NCI-H82 (cell line): ENCODE measurements at regions not wholly inside any gene's neighbourhood (a gene's known extent, or its start where the extent isn't known, plus 50 kb on each side); places are given as distances from the start of the nearest gene placed in this dataset.
"Not testable (repeated sequence)": the region's sequence is repeated elsewhere in the genome, so short reads cannot be mapped to it uniquely, and the experiment has no call there.

ENCODE experiments used
- DNase-seq: peaks from one replicate; lab custom pipeline; 2025; lab: John Stamatoyannopoulos, UW

DNA sequence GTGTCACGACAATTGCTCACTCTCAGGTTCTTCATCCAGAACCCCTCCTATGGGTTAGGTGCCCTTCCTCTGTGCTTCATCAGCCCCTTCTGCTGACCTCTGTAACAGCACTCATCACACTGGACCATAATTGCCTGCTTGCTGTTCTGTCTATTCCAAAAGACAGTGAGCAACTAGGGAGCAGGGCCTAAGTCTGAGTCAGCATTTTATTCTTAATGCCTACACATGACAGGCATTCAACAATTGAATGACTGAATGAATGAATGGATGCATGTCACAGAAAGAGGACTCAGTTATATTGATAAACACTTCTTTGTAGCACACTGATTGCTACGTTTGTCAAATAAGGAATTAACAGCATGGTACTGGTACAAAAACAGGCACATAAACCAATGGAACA, 317.0 kb downstream of the ZIC3 start:
- DNase-seq, result no peak

DNA sequence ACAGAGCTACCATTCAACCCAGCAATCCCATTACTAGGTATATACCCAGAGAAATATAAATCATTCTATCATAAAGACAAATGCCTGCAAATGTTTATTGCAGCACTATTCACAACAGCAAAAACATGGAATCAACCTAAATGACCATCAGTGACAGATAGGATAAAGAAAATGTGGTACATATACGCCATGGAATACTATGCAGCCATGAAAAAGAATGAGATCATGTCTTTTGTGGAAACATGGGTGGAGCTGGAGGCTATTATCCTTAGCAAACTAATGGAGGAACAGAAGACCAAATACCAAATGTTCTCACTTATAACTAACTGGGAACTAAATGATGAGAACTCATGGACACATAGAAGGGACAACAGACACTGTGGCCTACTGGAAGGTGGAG, 318.9 kb downstream of the ZIC3 start:
- DNase-seq, result not testable (repeated sequence)

DNA sequence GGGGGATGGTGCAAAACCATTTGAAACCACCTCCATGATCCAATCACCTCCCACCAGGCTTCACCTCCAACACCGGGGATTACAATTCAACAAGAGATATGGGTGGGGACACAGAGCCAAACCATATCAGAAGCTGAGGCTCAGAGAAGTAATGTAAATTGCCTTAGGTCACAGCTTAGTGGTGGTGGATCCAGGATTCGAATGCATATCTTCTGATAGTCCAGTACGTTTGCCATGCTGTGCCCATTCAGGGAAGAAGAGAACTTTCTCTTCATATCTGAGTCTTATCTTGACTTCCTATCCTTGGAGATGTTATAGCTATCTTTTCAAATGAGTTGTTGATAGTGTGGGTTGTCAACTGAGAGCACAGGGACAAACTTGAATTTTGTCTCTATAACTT, 325.5 kb downstream of the ZIC3 start:
- DNase-seq, result no peak

DNA sequence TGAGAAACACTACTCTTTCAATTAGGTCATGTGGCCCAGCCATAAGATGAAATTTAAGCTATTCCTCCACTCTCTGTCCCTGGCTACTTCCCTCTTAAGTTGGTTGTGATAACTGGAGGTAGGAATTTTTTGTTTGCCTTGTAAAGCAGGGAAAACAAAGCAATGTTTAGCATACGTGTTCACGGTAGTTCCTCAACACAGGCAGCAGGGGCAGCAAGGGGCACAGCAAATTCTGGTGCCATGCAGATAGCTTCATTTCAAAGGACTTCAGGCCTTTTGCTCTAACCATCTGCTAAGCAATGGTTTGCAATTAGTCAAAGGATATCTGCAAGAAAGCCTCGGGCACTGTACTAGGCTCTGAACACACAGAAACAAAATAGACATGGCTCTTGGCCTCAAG, 330.2 kb downstream of the ZIC3 start:
- no peak for DNase-seq

DNA sequence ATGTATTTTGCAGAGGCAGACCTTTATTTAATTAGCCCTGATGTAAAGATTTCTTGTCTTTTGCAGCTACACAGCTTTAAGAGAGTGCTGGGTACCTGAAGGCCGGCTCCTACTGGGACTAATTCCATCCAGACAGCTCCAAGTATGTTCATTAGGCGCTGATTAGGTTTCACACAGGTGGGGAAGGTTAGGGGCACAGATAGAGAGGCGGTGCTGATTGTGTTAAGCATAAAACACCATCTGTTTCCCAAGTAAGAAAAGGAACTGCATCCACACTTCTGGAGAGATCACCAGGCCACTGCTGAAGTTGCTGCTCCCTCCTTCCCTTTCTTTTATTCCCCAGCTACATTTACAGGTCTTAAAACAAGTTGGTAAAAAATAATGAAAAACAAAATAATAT, 349.5 kb downstream of the ZIC3 start:
- DNase-seq, result no peak

DNA sequence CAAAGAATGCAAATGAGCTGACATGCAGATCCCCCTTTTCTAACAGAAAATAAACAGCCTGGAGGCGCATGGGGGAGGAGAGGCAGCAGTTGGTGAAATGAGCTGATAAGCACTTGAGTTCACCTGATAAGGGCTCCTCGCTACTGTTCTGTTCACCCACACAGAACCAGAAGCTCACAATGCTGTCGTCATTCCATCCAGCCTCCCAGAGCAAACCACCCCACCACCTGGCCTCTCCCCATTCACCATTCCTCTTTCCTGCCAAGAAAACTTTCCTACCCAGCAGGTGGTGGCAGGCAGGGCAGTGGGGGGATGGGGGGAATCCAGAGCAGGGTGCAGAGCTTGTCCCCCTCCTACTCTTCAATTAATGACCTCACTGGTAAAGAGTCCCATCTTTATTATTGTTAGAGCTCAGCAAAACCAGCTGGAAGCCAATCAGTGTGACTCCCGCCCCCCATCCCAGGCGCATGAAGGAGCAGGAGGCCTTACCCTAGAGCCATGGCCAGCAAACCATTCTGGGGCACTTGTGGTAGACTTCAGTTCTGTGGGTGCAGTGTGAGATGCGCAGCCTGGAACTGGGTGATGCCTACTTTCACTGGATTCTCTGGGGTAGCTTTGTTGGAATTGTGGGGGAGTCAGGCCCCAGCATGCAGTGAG, 350.3 kb downstream of the ZIC3 start:
- no peak for DNase-seq

DNA sequence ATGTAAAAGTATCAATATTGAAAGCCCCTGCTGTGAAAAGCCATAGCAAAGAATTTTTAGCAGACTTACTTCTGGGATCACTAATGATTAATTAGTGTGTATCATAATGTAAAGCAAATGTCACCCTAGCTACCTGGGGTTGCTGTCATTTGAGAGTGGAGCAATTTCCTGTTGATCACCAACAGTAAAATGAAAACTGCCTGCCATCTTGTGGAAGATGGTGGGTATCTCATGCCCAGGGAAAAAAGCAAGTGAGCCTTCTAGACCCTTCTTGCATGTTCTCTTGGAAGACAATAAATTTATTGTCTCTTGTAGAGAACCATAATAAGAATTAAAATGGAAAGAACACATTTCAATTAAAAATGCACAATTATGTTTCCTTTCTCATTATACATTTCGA, 360.2 kb downstream of the ZIC3 start:
- DNase-seq, result peak; percentile 22

DNA sequence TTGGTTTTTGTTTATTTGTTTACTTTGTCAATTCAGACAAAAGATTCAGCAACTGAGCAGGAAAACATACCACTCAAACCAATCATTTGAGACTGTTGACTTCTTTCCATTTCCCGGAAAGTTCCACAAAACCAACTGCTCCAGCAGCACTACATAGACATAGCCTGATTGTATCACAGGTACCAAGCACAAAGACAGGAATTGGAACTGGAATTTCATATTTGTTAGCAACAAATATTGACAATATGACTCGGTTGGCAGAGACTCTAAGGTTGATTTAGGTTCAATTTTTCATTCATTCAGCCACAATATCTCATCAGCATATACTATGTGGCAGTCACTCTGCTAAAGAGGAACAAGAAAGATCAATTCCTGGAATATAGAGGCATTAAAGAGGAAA, 364.0 kb downstream of the ZIC3 start:
- no peak for DNase-seq

DNA sequence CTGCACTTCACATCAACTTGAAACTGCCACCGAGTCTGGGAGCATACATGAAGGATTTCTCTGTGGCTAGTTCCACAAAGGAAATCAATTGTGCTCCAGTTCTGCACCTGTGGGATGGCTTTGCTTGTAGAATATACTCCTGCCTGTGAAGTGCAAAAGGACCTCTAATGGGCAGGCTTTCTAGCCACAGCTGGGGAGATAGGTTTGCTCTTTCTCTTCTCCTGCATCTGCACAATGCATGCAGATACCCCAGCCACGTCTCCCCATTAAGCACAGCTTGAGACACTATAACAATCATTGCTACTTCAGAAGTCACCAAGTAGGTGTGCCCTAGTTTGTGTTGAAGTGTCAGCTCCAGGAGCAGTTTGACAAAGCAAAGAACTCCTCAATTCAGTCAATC, 364.6 kb downstream of the ZIC3 start:
- no peak for DNase-seq

DNA sequence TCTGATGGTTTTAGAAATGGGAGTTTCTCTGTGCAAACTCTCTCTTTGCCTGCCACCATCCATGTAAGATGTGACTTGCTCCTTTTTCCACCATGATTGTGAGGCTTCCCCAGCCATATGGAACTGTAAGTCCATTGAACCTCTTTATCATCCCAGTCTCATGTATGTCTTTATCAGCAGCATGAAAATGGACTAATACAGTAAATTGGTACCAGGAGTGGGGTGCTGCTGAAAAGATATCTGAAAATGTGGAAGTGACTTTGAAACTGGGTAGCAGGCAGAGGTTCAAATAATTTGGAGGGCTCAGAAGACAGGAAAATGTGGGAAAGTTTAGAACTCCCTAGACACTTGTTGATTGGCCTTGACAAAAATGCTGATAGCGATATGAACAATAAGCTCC, 368.3 kb downstream of the ZIC3 start:
- not testable (repeated sequence) for DNase-seq

DNA sequence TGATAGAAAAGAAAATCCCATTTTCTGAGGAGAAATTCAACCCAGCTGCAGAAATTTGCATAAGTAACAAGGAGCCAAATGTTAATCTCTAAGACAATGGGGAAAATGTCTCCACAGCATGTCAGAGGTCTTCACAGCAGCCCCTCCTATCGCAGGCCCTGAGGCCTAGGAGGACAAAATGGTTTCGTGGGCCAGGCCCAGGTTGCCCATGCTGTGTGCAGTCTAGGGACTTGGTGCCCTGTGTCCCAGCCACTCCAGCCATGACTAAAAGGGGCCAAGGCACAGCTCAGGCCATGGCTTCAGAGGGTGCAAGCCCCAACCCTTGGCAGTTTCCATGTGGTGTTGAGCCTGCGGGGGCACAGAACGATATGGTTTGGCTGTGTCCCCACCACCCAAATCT, 369.0 kb downstream of the ZIC3 start:
- DNase-seq, result not testable (repeated sequence)

DNA sequence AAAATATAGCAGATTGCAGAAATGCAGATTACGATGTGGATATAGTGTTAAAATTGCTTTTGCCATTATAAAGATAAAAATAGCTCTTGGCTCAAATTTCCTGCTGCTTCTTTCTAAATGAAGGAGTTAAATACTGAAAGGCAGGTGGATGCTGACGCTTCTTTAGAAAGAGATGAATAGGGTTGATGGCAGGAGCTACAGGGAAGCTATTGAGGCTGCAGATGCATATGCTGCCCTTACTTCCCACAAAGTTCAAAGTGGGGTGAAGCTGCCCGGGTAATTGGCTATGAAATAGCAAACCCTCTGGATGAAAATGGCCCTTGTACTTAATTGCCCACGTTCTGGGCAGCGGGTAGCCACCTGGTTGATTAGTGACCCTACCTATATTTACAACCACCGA, 379.5 kb downstream of the ZIC3 start:
- no peak for DNase-seq

DNA sequence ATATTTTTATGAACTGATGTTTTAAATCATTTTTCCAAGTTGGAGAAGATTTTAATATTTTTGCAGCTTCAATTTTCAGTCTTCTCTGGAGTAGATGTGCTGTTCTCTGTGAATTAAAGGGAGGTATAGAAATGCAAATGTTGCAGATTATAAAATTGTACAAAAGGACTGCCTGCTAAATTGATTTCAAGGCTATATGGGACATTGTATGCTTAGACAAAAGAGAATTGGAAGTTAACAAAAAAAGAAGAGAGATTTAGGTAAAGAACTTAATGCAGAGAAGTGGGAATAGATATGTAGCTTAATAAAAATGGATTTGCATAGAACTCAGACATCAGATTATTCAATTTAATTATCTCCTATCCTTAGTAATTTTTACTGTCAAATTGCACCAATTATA, 403.3 kb downstream of the ZIC3 start:
- no peak for DNase-seq

DNA sequence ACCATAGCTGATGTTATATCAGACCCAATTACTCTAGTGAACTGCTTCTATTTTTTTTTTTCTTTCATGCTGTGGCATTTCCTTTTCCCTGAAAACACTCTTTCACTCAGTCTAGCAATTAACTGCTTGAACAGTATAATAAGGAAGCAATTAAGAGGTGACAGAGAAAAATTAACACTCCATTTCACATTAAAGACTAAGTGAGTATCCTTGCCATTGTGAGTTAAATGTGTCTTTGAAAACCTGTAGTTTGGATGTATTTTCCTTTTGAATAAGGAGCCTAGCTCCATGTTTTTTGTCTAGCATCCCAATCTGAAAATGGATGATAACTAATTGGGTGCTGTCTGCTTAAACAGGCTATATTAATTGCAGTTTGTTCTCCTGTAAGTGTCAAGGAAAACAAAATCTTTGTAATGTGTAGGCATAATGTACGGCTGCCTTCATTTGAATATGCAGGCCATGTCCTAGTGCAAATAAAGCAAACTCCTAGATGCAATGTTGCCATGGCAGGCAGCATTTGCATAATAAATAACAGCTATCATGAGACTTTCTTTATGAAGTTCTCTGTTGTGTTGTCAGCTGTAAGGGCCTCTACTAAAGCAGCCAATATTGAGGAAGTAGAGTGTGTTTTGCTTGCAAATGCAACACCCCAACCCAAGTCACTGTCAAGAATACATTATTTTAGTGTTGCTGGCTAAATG, 416.7 kb downstream of the ZIC3 start:
- DNase-seq, result no peak

DNA sequence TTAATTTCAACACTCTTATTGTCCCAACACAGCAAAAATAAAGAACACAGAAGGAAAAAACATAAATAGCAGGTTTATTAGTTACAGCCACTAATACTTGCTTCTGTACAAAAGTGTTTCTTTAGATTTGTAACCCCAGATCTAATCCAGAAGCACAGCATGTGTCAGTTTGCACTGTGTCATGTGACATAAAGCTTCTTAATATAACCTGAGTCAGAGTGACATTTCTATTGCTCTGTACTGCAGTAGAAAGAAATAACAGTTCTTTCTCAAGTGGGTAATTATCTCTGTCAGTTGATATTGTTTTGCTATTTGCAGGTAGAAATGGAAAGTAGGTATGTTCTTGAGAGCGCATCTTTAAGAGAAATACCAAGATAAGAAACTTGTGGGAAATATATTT, 422.5 kb downstream of the ZIC3 start:
- no peak for DNase-seq

DNA sequence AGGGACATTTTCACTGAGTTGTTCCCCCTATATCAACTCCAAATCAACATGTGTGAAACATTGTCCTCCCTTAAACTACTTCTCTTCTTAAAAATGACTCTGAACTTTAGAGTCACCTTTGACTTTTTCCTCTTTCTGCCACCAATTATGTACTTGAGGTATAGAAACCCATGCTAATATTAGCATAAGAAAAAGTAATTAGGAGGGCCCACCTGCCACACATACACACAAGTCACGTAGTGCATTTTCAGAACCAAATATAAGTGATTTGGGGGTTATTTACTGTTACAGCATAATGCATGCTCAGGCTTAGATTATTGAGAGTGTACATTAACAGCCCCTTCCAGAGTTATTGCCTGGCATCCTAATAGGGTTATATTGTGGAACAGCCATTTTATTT, 432.7 kb downstream of the ZIC3 start:
- DNase-seq, result no peak

DNA sequence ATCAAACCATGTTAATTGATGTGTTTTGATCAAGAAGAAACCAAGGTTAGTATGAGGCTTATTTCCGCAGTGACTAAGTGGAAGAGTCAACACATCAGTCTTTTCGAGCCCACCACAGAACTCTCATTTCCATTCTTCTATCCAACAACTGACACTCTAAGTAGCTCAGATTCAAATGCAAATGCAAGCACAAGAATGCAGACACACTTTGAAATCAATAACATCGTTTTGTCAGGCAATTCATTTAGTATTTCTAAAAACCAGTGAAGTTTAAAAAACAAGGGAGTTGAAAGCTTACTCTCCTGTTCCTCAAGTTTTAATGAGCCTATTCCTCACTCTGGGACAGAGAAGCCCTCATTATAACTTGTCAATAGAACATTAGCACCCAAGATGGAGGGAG, 433.1 kb downstream of the ZIC3 start:
- DNase-seq, result no peak

DNA sequence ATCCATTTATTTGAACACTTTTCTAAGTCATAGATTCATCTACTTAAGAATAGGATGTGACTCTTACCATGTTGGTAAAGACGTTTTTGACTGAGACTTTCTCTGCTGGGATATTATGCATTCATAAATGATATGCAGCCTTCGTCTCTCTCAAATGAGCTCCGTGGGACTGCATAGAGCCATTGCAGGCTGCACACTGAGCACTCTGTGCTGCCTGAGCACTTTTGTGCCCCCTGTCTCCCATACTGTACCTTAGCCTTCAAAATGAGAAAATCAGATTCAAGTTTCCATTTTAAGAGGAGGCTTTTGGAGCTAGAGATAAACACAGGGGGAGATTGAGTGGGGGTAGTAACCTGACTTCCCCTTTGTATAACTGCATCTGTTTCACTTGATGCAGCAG, 433.6 kb downstream of the ZIC3 start:
- DNase-seq, result no peak

DNA sequence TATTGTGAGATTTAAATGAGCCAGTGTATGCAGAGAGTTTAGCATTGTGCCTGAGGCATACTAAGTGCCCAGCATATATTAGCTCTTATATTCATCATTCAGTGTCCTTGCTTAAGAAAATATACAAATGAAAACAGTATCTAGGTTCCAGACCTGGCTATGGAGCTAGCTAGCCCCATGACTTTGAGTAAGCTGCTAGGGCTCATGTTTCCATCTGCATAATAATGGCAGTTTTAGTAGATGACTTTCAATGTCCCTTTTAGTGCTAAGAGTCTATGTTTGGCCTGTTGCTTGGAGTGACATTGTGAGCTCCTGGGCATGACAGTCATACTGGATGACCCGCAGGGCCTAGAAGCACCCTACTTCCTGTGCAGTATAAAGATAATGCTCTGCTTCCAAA, 435.3 kb downstream of the ZIC3 start:
- DNase-seq, result no peak

DNA sequence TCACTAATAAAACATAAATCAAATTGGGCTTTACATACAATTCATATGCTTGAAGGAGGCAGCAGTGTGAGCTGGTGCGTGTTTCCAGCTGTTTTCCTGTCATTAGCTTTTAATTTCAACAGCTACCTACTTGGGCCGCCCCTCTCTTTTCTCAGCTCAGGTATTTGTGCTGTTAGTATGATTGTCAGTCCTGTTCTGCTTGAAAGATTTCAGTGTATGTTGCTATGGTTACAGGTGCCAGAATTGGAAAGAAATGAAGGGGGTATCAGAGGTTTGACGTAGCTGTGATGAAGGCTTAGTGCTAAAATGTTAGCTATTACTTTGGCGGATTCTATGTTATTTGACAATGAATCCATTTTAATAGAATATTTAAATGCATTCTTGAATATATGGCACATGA, 440.3 kb downstream of the ZIC3 start:
- DNase-seq, result no peak

DNA sequence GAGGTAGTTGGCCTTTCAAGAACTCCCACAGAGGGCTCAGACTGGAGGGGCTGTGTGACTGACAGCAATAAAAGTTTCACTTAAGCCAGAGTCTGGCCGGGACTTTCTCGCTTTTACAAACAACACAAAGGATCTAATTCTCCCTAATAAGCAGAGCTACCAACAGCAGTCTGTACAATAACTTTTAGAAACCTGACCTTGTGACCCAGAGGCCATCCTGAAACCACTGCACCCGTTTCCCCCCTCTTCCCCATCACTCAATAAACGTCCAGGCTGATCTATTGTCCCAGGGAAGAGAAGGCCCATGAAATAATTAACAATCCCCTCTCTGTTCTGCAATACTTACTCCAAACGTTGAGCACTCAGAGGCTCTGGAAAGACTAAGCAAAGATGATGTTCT, 442.4 kb downstream of the ZIC3 start:
- no peak for DNase-seq

DNA sequence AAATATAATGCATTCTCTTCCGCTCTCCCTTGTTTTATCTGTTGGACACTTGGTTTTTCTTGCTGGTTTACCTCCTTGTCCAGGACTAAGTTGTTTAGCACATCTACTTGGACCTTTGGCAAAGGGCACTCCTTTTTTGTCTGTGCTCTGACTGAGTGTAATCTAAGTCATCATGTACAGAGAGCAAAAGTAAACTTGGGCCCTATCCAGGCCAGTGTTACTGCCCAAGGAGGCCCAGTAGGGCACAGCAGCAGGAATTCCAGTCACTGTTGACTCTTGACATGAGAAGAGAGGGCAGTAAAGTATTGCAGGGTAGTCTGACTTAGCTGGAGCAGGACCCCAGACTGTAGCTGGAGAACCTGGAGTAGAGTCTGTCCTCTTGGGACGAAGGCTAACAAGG, 445.5 kb downstream of the ZIC3 start:
- DNase-seq, result no peak

DNA sequence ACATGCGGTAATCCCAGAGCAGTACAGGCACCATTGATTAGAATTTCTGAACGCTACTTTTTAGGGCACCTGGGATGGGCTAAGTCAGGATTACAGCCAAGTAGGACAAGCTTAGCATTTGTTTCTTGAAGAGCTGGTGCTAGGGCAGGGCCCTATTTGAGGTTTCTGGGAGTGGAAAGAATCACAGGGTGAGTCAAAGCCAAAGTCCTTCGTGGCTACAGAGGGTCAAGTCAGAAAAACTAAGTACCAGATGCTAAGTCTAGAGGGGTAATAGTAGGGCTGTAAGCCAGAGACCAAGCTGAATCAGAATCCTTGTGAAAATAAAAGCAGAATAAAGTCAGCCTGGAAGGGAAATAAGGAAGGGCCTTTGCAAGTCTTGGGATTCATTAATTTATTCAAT, 448.6 kb downstream of the ZIC3 start:
- DNase-seq, result no peak

DNA sequence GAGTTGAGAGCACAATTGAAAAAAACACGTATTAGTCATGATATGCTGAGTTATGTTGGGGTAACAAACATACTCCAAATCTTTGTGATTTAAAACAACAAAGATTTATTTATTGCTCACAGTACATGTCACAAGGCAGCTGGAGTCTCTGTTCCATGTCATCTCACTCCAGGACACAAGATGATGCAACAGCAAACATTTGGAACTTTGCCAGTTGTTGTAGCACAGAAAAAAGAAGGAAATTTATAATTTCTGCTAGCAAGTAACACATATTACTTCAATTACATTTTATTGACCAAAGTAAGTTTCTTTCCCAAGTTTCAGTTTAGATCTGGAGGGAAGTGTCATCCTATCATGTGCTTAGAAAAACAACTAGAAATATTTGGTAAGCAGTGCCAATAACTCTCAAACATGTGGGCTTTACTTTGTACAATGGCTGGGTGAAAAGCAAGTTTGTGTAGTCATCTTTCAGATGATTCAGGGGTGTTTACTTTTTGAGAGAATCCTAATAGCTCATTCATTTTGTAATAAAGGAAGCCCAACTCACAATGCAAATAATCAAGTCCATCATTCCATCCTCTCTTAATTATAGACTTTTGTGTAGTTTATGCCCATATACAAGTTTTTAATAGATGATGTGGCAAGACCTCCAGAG, 452.3 kb downstream of the ZIC3 start:
- no peak for DNase-seq
